ENCODE measurements at regions not wholly inside any gene's neighbourhood (a gene's known extent, or its start where the extent isn't known, plus 50 kb on each side); places are given as distances from the start of the nearest gene placed in this dataset.
"Not testable (repeated sequence)": the region's sequence is repeated elsewhere in the genome, so short reads cannot be mapped to it uniquely, and the experiment has no call there.

DNA sequence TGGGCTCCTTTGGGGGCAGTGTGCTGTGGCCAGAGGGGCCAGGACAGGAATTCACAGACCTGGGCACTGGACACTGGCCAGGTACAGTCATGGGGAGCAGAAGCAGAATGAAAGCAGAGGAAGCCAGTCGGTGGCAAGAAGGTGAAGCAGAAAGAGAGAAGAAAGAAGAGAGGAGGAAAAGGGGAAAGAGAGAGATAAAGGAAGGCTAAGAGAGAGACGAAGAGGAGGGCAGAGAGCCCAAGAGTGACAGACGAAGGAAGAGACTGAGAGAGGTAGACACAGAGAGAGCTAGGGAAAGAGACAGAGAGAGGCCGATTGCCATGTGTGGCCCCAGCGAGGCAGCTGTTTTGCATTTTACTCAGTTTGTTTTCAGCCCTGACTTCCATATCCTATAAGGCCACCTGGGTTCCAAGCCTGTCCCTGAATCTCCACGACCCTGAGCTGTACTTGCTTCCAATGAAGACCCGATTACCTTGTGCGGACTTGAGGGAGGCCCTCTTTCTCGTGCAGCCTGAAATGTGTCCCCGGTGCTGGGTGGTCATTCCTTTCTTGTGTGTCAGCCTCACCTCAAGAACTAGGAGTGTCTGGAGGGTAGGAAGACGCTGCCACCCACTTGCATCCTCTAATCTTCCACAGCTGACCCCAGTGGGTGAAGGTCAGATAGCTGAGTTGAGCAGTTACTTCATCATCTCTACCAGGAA, 73.9 kb downstream of the LSM3 start:
- DNase-seq: no peak

- no peak for DNase-seq
These were observed 74.5 kb downstream of the LSM3 start for GRCh38 chr3:14253022-14253706.

GRCh38 chr3:14253707-14254382, 75.2 kb downstream of the LSM3 start:
- no peak for DNase-seq

GRCh38 chr3:14254812-14255702, 76.4 kb downstream of the LSM3 start:
- no peak for DNase-seq

- no peak for DNase-seq
These were observed 77.4 kb downstream of the LSM3 start for GRCh38 chr3:14256046-14256445.

DNA sequence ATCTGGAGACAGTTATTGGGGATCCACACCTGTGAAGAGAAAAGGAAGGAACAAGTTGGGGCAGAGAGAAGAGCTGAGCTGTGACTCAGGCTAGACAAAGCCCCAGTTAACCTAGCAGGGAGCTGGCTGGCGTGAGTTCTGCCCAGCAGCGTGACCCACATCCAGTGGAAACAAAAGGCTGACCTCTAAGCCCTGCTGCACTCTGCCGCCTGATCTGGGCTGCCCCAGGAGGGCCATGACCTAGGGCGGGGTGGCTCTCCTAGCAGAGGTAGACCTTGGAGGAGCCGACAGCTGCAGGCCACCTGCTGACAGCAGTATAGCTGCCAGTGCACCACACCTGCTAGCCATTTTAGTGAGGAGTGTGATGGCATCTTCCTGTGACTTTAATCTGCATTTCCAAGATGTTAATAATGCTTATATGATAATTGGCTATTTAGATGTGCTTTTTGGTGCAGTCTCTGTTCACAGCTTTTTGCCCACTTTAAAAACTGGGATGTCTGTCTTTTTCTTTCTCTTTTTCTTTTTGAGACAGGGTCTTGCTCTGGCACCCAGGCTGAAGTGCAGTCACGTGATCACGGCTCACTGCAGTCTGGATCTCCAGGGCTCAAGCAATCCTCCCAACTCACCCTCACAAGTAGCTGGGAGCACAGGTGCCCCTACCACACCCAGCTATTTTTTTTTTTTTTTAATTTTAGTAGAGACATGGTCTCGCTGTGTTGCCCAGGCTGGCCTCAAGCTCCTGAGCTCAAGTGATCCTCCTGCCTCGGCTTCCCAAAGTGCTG, 78.1 kb downstream of the LSM3 start:
- DNase-seq: no peak

DNA sequence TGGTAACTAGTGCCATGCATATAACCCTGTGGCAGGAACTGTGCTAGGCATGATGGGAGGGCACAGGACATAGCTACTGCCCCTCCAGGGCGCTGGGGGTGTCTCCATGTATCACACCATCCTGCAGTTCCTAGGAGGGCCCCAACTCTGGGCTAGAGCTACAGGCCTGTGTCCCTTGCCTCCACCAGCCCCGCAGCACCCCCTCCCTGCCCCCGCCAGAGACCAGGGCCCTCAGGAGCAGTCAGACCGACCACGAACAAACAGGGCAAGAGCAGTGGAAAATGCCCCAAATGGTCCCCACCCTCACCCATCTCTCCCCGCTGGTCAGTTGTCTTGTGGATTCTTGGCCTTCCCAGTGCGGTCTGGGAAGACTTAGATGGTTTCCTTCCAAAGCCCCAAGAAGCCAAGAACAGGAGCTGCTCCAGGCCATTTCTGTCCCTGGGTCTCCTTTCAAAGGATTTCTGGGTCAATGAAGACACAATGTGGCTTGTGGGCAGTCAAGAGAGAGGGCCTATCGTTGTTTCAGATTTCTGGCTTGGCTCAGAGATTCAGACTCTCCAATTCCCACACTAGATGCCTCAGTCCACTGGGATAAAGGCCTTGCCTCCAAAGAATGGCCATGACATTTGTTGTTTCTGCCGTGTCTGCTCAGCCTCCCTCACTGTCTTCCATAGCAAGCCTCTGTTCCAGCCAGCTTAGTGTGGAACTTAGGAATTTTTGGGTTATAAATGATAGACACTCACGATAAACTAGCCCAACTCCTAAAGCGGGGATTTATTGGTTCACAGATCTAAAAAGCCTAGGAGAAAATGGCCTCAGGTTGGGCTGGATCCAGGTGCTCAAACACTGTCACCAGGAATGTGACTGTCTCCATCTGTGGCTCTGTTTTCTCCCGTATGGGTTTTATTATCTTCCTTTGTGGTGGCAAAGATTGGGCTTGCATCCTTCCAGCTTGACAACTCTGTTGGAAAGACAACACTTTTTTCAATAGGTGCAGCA, 80.6 kb downstream of the LSM3 start:
- DNase-seq: no peak

DNA sequence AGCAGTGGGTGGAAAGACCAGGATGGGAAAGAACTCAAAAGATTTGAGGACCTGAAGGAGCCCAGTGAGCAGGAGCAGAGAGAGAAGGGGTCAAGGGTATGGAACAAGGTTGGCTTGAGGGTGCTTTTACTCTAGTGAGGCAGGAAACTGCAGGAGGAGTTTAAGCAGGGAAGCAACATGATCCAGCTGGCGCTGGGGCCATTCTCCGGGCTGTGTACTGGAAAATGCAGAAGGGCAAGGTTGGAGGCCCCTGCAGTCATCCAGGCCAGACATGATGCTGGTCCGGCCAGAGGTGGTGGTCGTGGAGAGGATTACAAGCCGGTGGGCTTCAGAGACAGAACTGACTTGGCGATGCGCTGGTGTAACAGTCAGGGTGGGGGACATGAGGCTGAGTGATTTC, 81.8 kb downstream of the LSM3 start:
- no peak for DNase-seq

- peak; percentile 36 to 37 for DNase-seq
These were observed 82.6 kb downstream of the LSM3 start for GRCh38 chr3:14261229-14261628.

DNA sequence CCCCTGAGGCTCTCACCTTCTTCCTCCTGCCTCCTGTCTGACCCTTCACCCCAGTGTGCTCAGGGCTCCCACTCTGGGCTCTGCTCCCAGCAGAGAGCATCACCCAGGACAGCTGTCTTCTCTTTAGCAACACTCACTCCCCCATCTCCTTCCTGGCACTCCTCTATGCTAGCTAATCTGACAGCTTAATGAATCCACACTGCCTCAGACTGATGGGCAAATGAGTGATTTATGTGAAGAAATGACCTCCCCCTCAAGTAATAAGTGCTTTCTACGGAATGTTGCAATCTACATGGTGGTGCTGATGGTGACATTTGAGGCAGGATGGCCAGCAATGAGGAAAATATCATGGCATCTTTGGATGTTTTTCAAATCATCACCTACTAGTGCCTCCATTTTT, 83.6 kb downstream of the LSM3 start:
- DNase-seq: no peak

GRCh38 chr3:14262867-14263266, 84.2 kb downstream of the LSM3 start:
- DNase-seq: no peak

GRCh38 chr3:14263317-14264005, 84.8 kb downstream of the LSM3 start:
- DNase-seq: no peak

GRCh38 chr3:14265246-14265962, 86.8 kb downstream of the LSM3 start:
- DNase-seq: peak; percentile 1 to 22

GRCh38 chr3:14266361-14266760, 87.7 kb downstream of the LSM3 start:
- no peak for DNase-seq

DNA sequence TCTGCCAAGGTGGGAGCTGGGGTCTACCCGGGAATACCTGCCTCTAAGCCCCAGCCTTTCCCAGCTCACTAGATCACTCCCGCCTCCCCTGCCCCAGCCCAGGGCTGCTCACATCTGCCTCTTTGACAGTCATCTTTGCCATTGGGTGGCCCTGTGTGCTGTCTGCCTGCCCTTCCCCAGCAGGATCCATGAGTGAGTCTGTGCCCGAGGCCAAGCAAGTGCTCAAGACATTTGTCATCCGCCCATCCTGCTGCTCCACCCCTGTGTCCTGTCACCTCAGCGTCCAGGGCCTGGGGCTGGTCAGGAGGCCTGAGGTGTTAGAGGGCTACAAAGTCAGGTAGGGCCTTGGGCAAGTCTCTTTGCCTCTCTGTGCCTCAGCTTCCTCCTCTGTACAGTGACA, 89.4 kb downstream of the LSM3 start:
- no peak for DNase-seq

GRCh38 chr3:14268897-14269296, 90.3 kb downstream of the LSM3 start:
- no peak for DNase-seq

- DNase-seq: not testable (repeated sequence)
These were observed 93.7 kb downstream of the LSM3 start for GRCh38 chr3:14272041-14272958.

GRCh38 chr3:14272959-14273560, 94.4 kb downstream of the LSM3 start:
- not testable (repeated sequence) for DNase-seq

Data from NCI-H2081 (cell line).